Right lobe of liver (tissue), 6 donors: ENCODE measurements at regions not wholly inside any gene's neighbourhood (a gene's known extent, or its start where the extent isn't known, plus 50 kb on each side); places are given as distances from the start of the nearest gene placed in this dataset.

Experiments
- ATAC-seq, 4 donors: fragments of 200-7000 bp; cut with Tn5 transposase; one replicate each; pipeline ENCODE4 v1.9.1; 2020; ENCODE audit warnings: mild to moderate bottlenecking in 4 of 4, moderate library complexity in 4 of 4
- DNase-seq, 3 donors: peaks; one replicate each; pipeline ENCODE4 v3.0.0-alpha.2; 2020
- H3K27ac ChIP-seq, 3 donors: fragments of 200-600 bp; one replicate each; pipeline ENCODE4 v1.8.0; 2022
- H3K27me3 ChIP-seq, 2 donors: fragments of 200-600 bp; one replicate each; pipeline ENCODE4 v1.8.0; 2022
- H3K36me3 ChIP-seq, 4 donors: fragments of 200-600 bp; sonication (generic) in 1 of 4; one replicate each; pipeline versions ENCODE4 v1.5.1 to v1.8.0; 2017 to 2022; ENCODE audit warnings: control low read depth in 1 of 4
- H3K4me1 ChIP-seq, 4 donors: fragments of 200-600 bp; sonication (generic) in 1 of 4; one replicate each; pipeline versions ENCODE4 v1.5.1 to v1.8.0; 2017 to 2022; ENCODE audit warnings: control low read depth in 1 of 4
- H3K4me3 ChIP-seq, 3 donors: fragments of 200-600 bp; one replicate each; pipeline ENCODE4 v1.8.0; 2022
- H3K9me3 ChIP-seq, 4 donors: fragments of 200-600 bp; sonication (generic) in 1 of 4; one replicate each; pipeline versions ENCODE4 v1.5.1 to v1.8.0; 2017 to 2022; ENCODE audit warnings: control low read depth in 1 of 4
- POLR2A ChIP-seq: fragments of 450-650 bp; IDR thresholded peaks from one replicate; pipeline ENCODE4 v1.6.1; 2017; ENCODE audit warnings: antibody characterized with exemption, mild to moderate bottlenecking
- whole genome bisulfite sequencing: methylation state at CpG from one replicate; pipeline ENCODE4 v1.1.6; 2018; ENCODE audit warnings: low coverage, low lambda C conversion rate; ENCODE audit not compliant: insufficient coverage; ENCODE audit errors: missing lambda C conversion rate; 5-methylcytosine and 5-hydroxymethylcytosine counted together
- intact Hi-C, 2 donors: fragments of 100-400 bp; cut with DNase I; formaldehyde crosslinking; loops; one replicate each; pipeline versions ENCODE4 v1.11.2 to v1.14.1; 2022
- TF ChIP-seq, protein P1 (sequence below), 4 donors: fragments of 200-600 bp in 3 of 4; fragments of 450-650 bp in 1 of 4; IDR thresholded peaks; one replicate each; pipeline versions ENCODE4 v1.5.1 to v1.8.0; 2016 to 2022; ENCODE audit warnings: antibody characterized with exemption in 4 of 4, mild to moderate bottlenecking in 2 of 4
- donor health status: DM: no; HTN: yes; CAD: no.
- donor health status: DM: no; HTN: no; CAD: no.
- donor health status: DM: no; HTN: no; CAD: no.
- donor health status: DM: no; HTN: yes; CAD: no.
- donor health status: DM: no; HTN: yes; CAD: no.

DNA sequence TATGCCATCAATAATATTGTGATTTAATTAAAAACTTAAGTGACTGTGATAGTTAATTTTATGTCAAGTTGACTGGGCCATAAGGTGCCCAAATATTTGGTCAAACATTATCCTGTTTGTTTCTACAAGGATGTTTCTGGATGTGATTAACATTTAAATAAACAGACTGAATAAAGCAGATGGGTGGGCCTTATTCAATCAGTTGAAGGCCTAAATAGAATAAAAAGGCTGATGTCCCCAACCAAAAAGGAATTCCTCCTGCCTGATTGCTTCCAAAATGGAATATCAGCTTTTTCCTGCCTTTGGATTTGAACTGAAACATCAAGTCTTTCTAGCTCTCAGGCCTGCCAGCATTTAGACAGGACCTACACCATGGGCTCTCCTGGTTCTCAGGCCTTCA, 961.7 kb downstream of the NTRK3 start:
- TF ChIP-seq, protein P1, sequence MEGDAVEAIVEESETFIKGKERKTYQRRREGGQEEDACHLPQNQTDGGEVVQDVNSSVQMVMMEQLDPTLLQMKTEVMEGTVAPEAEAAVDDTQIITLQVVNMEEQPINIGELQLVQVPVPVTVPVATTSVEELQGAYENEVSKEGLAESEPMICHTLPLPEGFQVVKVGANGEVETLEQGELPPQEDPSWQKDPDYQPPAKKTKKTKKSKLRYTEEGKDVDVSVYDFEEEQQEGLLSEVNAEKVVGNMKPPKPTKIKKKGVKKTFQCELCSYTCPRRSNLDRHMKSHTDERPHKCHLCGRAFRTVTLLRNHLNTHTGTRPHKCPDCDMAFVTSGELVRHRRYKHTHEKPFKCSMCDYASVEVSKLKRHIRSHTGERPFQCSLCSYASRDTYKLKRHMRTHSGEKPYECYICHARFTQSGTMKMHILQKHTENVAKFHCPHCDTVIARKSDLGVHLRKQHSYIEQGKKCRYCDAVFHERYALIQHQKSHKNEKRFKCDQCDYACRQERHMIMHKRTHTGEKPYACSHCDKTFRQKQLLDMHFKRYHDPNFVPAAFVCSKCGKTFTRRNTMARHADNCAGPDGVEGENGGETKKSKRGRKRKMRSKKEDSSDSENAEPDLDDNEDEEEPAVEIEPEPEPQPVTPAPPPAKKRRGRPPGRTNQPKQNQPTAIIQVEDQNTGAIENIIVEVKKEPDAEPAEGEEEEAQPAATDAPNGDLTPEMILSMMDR (IDR thresholded peaks at IDR 0.05): no peak
- no peak for TF ChIP-seq POLR2A
- no peak for DNase-seq
- intact Hi-C loops: no loop called here
- H3K9me3 ChIP-seq: no peaks in the 10 kb centered on the region
- H3K36me3 ChIP-seq: no peaks in the 10 kb centered on the region
- ATAC-seq: no peak
- no peak overlapping the region for H3K4me3 ChIP-seq
- no peaks in the 10 kb centered on the region for H3K27me3 ChIP-seq
- no peak overlapping the region for H3K27ac ChIP-seq
- H3K4me1 ChIP-seq: no peaks in the 10 kb centered on the region

DNA sequence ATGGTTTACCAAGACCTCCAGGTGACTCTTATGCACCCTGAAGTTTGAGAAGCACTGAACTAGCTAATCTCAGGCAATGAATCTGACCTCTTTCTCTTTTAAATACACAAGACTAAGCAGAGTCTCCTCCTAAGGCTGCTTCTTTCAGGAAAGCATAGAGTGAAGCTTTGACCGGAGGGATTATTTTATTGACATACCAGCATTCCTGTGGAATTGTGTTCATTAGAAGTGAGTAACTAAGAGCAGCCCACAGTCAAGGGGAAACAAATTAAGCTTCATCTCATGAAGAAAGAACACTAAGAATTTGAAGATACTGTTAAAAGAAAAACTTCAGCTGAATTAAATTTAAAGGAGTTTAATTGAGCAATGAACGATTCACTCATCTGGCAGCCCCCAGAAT, 963.5 kb downstream of the NTRK3 start:
- Histone ChIP-seq H3K4me1 (no peaks in the 10 kb centered on the region), H3K4me3 (no peak overlapping the region), H3K27ac (no peak overlapping the region), H3K27me3 (no peaks in the 10 kb centered on the region), H3K9me3 (no peaks in the 10 kb centered on the region), H3K36me3 (no peaks in the 10 kb centered on the region)
- TF ChIP-seq, protein P1 (IDR thresholded peaks at IDR 0.05): no peak
- TF ChIP-seq POLR2A: no peak
- intact Hi-C loops: no loop called here
- DNase-seq (no peak), ATAC-seq (no peak)
- WGBS: 38% methylated on average over 2 of the region's 2 CpGs

DNA sequence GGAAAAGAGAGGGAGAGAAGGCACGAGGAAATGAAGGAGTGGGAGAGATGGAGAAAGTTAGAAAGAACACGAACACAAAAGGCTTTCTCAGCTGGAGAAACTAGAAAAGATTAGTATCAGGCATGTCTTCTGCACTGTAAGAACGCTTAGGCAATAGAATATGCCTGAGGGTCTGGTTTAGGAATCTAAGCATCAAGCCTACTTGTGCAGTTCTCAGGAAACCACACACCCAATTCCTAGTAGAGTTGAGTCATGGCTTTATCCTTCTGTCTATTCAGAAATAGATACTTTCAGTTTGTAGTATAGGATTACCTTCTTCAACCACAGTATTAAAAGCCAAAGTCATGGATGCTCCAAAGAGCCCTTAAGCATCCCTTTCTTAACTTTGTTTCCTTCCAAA, 969.4 kb downstream of the NTRK3 start:
- DNase-seq: no peak
- no peak for ATAC-seq
- intact Hi-C loops: no loop called here
- Histone ChIP-seq H3K9me3 (no peaks in the 10 kb centered on the region), H3K27ac (no peak overlapping the region), H3K4me1 (no peaks in the 10 kb centered on the region), H3K27me3 (no peaks in the 10 kb centered on the region), H3K4me3 (no peak overlapping the region), H3K36me3 (no peaks in the 10 kb centered on the region)
- TF ChIP-seq POLR2A: no peak
- WGBS: 19% methylated on average over 3 of the region's 3 CpGs

DNA sequence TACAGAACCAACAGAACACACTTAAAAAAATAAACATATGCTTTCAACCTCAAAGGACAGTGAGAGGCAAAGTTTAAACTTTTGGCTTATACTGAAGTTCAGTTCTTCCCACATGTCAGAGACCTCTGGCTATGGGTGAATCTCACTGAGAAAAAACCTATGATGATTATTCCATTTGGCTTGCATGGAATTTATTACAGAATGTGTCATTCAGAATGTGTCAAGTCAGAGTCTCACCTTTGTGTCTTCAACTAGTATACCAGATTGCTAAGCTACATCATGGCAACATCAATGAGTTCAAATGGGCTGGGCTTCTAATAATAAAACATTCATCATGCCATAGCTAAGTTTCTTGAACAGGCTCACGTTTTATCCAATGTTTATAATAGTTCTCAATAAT, 987.0 kb downstream of the NTRK3 start:
- no peaks in the 10 kb centered on the region for H3K4me1 ChIP-seq

DNA sequence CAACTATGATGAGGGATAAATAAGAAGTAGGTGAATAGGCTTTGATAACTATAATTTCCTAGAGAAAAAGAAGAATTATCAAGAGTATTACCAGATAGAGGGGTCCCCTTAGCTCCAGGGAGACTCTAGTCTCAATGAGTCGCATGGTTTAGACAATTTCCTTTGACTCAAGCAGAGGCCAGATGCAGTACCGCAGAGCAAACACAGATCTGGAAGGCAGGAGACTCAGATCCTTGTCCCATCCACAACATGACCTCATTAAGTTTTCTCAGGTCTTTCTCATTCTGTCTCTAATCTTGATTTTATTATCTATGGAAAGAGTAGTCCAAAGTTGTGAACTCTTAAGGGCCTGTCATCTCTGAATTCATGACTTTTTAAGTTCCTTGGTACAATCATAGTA, 987.9 kb downstream of the NTRK3 start:
- no peak overlapping the region for H3K4me3 ChIP-seq
- no peak for TF ChIP-seq POLR2A
- TF ChIP-seq, protein P1 (IDR thresholded peaks at IDR 0.05): no peak
- DNase-seq (no peak), ATAC-seq (no peak)
- no peaks in the 10 kb centered on the region for H3K9me3 ChIP-seq
- intact Hi-C loops: no loop called here
- no peaks in the 10 kb centered on the region for H3K4me1 ChIP-seq
- H3K36me3 ChIP-seq: no peaks in the 10 kb centered on the region
- H3K27me3 ChIP-seq: no peaks in the 10 kb centered on the region
- H3K27ac ChIP-seq: no peak overlapping the region
- 70% methylated on average over 2 of the region's 2 CpGs for WGBS

More for the DNA sequence above, 987.0 kb downstream of the NTRK3 start:
- TF ChIP-seq, protein P1 (IDR thresholded peaks at IDR 0.05): no peak
- H3K36me3 ChIP-seq: no peaks in the 10 kb centered on the region
- no peaks in the 10 kb centered on the region for H3K27me3 ChIP-seq
- H3K27ac ChIP-seq: no peak overlapping the region
- ATAC-seq: no peak
- H3K4me3 ChIP-seq: no peak overlapping the region
- intact Hi-C loops: no loop called here
- WGBS: 25% methylated on average over 1 of the region's 1 CpG
- DNase-seq: no peak
- no peaks in the 10 kb centered on the region for H3K9me3 ChIP-seq
